Fibroblast of skin of left biceps (primary cell): ENCODE measurements at regions not wholly inside any gene's neighbourhood (a gene's known extent, or its start where the extent isn't known, plus 50 kb on each side); places are given as distances from the start of the nearest gene placed in this dataset.

Experiments
- DNase-seq, 2 experiments: peaks; one replicate each; pipeline ENCODE4 v3.0.0-alpha.2; 2013; ENCODE audit warnings: low read depth in 2 of 2

DNA sequence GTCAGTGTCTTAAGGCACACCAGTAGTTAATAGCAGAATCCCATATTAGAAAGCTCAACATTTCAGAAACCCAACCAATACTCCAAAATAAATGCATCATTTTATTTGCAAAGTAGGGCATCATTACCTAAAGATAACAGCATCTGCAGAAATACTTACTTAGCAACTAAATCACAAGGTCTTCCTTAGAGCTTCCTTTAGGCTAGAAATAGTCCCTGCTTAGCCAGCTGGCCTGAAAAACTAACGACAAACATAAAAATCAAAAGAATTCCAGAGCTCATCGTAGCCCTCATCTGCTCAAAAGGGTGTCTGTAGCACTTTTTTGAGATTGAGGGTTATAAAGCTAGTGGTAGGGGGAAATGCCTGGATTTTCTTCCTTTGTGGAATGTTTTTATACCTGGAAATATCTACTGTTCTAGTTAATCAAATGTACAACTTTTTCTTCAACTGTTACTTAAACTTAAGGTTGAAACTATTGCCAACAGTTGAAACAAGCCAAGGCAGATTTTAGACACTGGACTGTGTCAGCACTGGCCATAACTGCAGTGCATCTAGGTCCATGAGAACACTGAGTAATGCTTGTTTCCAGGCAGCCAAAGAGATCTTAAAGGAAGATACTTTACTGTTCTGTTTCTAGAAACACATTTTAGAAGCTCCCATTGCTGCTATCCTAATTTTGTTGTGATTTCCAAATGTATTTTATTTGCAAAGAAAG, 129.4 kb upstream of the RASA1 start:
- no peak for DNase-seq

DNA sequence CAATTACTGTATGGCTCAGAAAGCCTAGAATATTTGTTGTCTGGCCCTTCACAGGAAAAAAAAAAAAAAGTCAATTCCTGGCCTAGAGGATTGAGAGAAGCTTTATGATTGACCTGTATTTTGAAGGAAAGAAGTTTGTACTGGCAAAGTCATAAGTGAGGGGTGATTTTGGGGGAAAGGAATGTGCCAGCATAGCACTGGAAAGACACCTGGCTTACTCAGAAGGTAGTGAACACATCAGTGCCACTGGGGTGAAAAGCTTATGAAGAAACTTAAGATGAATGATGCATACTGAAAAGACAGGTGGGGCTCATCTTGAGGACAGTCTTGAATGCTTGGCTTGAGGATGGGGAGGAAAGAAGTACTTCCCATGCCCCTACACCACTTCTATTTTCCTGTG, 127.9 kb upstream of the RASA1 start:
- DNase-seq, result no peak

DNA sequence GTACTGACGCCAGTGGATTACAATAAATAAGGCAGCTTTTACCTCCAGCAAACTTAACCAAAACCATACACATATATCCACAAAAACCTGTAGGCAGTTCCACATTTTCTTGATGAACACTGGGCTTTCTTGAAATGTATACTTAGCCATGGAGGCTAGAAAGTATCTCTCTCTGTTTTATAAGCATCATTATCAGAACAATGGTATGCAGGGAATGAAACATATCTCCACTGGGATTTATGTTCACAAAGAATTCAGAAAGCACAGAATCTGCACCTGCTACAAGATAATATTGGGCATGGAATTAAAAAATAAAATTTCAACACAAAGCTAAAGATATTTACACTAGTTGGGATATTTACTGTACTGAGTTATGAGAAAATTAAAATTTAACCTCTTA, 126.1 kb upstream of the RASA1 start:
- no peak for DNase-seq

DNA sequence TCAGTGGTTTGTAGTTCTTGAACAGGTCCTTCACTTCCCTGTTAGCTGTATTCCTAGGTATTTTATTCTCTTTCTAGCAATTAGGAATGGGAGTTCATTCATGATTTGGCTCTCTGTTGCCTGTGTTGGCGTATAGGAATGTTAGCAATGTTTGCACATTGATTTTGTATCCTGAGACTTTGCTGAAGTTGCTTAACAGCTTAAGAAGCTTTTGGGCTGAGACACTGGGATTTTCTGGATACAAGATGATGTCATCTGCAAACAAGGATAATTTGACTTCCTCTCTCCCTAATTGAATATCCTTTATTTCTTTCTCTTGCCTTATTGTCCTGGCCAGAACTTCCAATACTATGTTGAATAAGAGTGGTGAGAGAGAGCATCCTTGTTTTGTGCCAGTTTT, 121.8 kb upstream of the RASA1 start:
- DNase-seq, result peak; percentile 36 to 48

DNA sequence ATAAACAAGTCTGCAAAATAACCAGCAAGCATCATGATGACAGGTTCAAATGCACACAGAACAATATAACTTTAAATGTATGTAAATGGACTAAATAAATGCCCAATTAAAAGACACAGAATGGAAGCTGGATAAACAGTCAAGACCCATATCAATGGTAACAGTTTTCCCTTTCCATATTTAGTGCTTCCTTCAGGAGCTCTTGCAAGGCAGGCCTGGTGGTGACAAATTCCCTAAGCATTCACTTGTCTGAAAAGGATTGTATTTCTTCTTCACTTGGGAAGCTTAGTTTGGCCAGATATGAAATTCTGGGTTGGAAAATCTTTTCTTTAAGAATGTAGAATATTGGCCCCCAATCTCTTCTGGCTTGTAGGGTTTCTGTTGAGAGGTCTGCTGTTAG, 120.2 kb upstream of the RASA1 start:
- no peak for DNase-seq

DNA sequence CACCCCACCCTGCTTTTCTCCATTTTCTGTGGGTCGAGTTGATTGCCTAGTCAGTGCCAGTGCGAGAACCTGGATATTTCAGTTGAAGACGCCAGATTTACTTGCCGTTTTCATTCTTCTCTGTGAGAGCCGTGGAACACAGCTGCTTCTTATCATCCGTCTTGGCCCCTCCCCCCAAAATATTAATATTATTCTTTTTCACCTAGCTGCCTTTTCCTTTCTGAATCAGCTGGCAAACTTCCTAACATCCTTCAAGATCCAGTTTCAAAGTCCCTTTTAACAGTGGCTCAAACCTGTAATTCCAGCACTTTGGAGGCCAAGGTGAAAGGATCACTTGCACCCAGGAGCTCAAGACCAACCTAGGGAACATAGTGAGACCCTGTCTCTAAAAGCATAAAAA, 117.1 kb upstream of the RASA1 start:
- no peak for DNase-seq

DNA sequence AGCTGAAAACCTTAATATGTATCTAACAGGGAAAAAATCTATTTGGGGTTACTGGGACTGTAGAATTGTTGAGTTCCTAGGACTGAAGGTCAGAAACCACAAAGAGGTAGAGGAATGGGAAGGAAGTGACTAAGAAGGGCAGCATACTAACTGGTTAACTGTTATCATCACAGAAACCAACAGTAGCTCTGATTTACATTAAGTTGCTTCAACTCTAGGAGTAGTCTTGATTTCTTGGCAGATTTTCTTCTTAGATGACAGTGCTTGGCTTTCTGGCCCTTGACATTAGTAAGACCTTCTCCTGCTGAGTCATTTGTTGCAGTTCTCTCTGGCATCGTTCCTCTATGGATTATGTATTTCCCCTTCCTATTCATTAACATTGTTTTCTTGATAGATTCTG, 116.1 kb upstream of the RASA1 start:
- peak; percentile 67 to 69 for DNase-seq

DNA sequence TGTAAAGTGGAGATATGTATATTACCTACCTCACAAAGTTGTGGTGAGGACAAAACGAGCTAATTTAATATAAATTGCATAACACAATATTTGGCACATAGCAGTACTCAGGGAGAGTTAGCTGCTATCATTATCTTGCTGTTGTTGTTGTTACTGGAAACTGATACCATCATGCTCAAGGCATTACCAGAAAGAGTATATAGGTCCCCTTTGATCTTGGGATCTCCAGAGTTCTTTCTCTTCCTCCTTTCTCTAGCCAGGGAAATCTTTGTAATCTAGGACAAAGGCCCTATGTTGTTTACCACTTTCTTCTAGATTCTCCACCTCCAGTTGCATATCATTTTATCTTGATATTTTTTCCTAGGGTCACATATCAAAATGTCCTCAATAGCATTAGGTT, 114.8 kb upstream of the RASA1 start:
- DNase-seq, result no peak

DNA sequence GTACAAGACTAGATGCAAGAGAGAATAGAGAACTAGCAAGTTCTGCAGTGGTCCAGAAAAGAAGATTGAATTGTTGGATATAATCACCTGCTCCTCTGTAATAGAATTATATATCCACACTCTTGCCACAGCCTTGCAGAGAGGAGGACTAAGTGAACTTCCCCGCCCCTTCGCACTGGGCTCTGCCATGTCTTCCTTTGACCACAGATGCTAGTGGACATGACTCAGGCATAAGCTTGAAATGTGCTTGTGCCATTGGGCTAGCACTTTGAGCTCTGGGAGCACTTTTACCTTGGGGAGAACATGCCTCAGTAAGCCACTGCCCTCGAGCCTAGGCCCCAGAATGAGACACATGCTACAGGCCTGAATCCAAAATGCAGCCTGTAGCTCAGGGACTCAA, 113.5 kb upstream of the RASA1 start:
- DNase-seq, result no peak

DNA sequence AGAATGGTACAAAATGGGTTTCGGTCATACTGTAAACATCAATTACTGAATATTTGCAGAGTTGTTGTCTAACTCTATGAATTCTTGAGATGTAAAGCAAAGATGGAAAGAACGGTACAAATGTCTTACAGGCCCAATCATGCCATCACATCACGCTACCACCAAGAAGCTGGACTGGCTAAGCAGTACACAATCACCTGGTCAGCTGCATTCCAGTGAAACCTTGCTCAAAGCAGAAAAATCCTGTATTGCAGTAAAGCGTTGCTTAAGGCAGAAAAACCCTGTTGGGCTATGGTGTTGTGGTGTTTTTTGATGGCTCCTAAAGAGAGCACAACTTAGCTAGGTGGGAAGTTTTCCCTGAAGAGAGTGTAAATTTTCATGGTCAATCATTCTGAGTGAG, 112.6 kb upstream of the RASA1 start:
- no peak for DNase-seq

DNA sequence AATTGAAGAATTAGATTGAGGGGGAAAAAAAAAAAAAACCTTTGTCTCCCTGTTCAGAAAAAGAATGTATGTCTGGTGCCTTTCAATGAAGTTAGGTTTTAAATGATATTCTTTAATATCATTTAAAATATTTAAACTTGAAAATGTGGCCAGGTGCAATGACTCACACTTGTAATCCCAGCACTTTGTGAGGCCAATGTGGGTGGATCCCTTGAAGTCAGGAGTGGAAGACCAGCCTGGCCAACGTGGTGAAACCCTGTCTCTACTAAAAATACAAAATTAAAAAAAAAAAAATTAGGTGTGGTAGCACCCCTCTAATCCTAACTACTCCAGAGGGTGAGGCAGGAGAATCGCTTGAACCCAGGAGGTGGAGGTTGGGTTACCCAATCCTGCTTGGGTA, 111.1 kb upstream of the RASA1 start:
- DNase-seq, result no peak

DNA sequence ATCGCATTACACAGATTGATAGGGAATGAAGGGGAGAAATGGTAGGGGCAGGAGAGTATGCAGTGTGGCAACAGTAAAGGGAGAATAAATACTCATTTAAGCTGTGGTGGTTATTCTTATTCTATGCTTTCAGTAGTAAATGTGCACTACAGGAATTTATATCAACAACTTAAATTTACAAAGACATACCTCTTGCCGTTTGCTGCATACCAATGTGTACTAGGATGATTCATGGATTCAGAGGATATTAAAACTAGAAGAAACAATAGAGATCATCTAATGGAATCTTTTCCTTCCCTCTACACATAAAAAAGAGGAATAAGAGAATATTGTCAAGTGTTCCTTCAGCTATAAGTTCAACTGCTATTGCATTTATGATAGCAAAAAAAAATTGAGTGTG, 103.3 kb upstream of the RASA1 start:
- DNase-seq, result no peak

DNA sequence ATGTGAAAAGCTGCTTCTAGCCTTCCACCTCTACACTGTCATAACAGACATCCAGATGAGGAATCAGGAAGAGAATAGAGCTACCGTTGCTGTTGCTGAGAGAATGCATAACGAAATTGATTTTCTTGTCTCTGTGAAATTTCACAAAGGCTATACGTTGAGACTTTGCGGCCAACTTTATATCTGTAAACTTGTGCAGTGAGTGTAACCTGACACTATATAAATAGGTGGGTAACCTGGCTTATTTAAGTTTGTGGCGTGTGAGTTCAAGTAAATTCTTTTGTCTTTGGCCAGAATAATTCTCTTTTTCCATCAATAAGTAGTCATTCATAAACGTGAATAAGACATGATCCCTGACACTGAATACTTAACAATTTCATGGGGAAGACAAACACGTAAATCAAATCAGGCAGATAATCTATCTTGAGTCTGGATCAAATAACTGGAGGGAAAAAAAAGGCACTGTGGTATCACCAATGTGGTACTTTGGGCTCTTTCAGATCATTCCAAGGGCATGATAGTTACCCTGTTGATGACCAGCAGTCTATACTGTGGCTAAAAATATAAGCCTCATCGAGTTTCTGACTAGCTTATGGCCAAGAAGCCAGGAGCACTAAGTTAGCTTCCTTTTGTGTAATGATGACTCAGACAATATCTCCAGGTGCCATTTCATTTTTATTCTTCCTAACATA, 98.2 kb upstream of the RASA1 start:
- no peak for DNase-seq

DNA sequence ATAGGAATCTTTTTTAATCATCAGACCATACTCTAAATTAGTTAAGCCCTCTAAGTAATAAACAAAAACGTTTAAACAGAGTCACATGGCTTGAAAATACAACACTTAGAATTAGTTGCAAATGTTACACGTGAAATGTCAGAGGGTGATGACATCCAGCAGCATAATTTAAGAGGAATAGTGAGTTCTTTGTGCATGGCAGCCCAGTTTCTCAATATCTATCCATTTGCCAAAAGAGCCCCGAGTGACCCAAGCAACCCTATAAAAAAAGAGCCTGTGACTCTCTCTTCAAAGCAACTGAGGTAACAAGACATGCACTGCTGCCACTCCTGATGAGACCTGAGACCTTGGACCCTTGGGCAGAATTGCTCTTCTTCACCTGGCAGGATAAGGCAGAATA, 96.9 kb upstream of the RASA1 start:
- DNase-seq, result no peak

DNA sequence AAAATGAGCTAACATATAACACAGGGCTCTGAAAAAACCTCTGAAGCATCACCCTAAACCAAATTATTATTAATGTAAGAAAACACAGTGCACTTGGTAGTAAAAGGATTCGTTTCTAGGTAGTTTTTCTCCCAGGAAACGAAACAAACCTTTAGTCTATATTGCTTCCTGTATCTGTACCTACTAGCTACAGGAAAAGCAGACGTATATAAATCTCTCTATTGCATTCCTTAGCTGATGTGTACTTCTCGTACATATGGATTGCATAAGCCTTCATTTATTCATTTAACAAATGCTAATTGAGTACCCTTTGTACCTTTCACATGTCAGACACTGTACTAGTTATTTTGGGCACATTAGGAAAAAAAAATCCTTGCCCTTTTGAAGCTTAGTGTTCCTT, 85.0 kb upstream of the RASA1 start:
- no peak for DNase-seq

DNA sequence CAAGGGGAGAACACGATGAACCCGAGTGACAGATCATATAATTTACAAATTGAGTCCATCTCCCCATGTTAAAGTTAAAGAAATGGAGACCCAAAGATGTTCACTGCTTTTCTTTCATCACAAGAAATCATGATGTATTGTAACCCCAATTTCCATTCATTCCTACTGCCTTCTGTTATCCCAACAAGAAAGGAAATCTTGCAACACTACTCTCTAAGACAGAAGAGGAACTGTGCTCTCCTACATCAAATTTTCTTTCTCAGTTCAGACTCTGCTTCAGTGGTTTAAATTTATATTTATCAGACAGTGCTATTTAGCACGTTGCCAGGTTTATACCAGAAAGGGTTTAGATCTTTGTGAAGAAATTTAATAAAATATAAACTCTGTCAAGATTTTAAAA, 83.8 kb upstream of the RASA1 start:
- no peak for DNase-seq

DNA sequence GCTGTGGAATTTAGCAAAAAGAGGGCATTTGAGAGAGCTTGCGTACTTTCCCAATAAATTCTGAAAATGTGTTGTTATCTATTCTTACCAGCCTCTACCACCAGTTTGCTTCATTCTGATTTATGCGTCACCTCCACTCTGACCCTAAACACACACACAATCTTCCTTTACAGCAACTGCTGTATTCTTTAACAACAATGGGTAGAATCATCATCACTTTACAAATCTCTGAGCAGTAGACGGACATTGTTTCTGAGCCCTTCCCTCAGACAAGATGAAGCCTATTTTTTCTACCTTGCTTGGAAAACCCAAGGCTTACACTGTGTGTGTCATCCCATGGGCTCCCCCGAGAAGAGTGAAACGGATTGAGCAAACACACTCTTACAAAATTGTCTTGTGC, 83.1 kb upstream of the RASA1 start:
- DNase-seq, result no peak

DNA sequence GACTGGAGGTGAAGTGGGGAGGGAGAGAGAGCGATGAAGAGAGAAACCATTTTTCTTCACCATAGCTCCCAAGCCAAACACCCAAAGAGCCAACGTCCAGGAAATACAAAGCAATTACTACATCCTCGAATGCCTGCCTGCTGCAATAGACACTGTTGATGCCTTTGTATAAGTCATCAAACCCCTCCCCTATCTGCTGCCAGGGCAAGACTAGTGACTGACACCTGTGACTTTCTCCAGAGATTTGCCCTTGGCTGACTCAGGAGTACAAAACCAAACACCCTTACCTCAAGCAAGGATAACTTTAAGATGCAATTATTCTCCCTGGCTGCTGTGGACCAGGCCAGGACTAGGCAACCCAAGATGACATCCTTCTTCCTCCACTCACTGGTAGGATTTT, 81.8 kb upstream of the RASA1 start:
- DNase-seq, result no peak

DNA sequence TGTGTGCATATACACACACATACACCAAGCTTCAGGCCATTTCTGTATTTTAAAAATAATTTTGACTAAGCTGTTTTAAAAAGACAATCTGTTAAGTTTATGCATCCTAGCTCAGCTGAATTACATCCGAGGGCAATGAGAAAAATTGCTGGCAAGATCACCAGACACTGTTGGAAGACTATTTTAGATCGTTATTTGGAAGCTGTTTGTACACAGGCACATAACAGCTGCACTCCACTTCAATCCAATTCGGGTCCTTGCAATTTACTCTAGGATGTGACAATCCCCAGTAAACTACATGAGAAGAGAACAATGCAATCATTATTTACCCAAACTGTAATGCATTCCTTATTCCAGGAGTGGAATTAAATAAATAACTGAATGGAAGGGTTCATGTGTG, 79.3 kb upstream of the RASA1 start:
- DNase-seq, result no peak

DNA sequence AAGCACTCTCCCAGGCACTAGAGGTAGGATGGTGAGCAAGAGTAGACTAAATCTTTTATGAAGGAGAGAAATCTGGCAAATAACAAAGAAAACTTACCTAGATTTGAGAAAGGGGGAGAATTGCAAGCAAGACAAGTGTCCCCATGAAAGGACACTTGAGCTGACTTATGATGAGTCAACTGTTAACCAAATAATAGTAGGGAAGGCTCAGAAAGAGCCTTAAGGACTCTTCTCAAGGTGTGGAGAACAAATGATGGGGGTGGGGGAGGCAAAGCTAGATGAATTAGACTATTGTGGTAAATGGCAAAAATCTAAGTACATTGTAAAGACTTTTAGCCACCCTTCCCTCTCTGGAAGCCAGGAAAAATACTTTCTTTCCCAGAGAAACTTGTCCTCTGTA, 77.6 kb upstream of the RASA1 start:
- no peak for DNase-seq

DNA sequence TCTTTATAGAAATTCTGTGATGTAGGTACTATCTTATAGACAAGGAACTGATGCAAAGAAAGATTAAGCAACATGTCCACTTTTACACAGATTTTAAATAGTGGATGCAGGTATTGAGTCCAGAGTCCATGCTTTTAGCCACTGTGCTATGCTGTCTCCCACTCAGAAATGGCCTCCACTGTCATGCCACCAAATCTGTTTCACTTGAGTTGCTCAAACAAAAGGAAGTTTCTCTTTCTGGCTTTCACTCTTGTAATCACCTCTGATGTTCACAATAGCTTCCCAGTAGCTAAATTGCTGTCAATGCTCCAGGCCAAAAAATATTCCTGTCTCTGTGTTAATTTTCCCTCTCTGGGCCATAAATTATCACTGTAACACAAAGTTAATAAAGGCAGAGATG, 77.0 kb upstream of the RASA1 start:
- DNase-seq, result no peak

DNA sequence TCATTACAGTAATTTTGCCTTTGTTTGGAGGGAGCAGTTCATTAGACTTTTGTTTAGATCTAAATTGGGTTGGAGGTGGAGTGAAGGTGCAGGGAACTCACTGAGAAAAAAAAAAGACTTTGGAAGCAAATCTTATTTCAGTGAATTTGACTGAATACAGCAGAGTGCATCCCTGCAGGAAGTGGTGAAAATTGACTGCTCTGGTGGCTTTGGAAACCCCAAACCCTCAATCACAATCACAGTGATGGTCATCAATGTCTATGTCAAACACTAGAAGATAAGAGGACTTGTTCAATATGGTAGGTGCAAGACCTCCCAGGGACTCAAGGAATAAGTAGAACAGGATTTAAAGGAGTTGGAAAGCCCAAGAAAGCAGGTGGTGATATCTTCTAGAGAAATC, 76.0 kb upstream of the RASA1 start:
- DNase-seq, result no peak

DNA sequence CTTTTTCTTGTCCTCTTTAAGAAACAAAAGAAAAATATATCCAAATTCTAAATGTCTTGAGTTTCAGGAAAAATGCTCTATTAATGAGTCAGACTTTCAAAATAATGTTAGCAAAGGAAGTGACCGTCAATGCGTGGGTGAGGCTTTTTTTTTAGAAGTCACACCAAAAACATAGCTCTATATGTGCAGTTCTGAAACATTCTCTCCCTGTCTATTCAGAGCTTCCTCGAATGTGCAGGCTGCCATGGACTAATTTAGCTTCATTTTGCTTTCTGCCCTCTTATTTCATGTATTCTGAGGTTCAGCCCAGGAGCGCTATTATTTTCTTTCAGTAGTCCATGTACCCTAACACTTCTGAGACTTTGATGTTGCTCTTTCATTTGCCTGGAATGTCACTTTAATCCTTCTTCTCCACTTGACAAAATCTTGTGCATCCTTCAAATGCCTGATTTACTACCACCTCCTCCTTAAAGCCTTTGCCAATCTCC, 72.5 kb upstream of the RASA1 start:
- DNase-seq, result peak; percentile 39

DNA sequence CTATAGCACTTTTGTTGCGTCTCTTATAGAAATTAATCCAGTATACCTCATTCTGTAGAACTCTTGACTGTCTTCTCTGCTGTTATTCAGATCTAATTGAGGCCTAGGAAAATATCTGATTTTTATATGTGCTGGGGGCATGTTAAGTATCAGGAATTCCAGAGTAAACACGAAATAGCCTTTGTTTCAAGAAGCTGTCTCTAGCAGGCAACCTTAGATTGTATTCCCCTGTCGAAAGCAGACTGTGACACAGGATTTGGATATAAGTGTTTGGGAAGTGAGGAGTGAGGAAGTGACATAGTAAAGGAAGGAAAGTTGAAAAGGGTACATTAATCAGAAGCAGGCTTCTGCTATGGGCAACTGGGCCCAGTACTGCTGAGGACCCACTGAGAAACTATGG, 72.1 kb upstream of the RASA1 start:
- DNase-seq, result peak in 1 of 2 experiments; percentile 3
